ENCODE measurements at regions not wholly inside any gene's neighbourhood (a gene's known extent, or its start where the extent isn't known, plus 50 kb on each side); places are given as distances from the start of the nearest gene placed in this dataset.

DNA sequence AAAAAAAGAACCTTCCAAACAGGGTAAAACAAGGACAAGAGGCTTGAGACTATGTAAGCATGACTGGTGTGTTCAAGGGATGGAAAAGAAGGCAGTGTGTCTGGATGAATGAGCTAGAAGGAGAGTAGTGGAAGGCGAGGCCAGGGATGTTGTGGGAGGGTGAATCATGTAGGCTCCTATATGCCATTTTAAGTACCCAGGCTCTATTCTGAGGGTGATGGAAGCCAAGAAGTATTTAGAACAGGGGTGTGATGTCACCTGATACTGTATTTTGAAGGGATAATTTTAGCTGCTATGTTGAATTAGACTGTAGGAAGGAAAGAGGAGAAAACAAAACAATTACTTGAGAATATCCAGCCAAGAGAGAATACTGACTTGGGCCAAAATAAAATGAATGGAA is 524.7 kb upstream of the CRIM1 start:
- Histone ChIP-seq H4K20me1 (ENCODE audit: control insufficient read depth, insufficient read depth) (no peaks in the 10 kb centered on the region), H3K27ac (ENCODE audit: control insufficient read depth, insufficient read depth) (no peak overlapping the region), H3K4me2 (ENCODE audit: control insufficient read depth, insufficient read depth) (no peak overlapping the region), H3K36me3 (ENCODE audit: control insufficient read depth in 2 of 2, insufficient read depth in 2 of 2, low read length in 1 of 2) (no peaks in the 10 kb centered on the region), H3K4me3 (no peak overlapping the region), H3K79me2 (ENCODE audit: control insufficient read depth, insufficient read depth, low read length) (no peaks in the 10 kb centered on the region), H2AFZ (ENCODE audit: control insufficient read depth, low read depth, low read length) (no peak overlapping the region), H3K9ac (ENCODE audit: control insufficient read depth, insufficient read depth, low read length) (no peak overlapping the region), H3K4me1 (ENCODE audit: control insufficient read depth, insufficient read depth, low read length) (no peaks in the 10 kb centered on the region), H3K9me3 (replicated peaks; ENCODE audit: control insufficient read depth, insufficient read depth, low read length) (no peaks in the 10 kb centered on the region), H3K27me3 (replicated peaks in 1 of 2; ENCODE audit: control insufficient read depth in 2 of 2, insufficient read depth in 2 of 2, low read length in 1 of 2) (no peaks in the 10 kb centered on the region)
- intact Hi-C loops (cut with micrococcal nuclease; ENCODE audit: unreplicated experiment): no loop called here
- no peak for DNase-seq (ENCODE audit: low read depth, low spot score)
- ChIA-PET POLR2A (no interaction called here), SMC1A (ENCODE audit: uncharacterized antibody, unreplicated experiment) (interaction anchor here (0.6 kb wide), 1 partner anchor 37 kb away, joined by 3 read pairs; no protein-coding TSS in a partner anchor), CTCF (no interaction called here), RAD21 (ENCODE audit: unreplicated experiment) (no interaction called here)
- BruUV-seq (replicated peaks): no TSS peak
- in situ Hi-C loops (cut with MboI): no loop called here
- 21% methylated on average over 1 of the region's 1 CpG for WGBS (ENCODE audit: insufficient coverage, insufficient replicate concordance, low lambda C conversion rate, missing lambda C conversion rate)
- no peak for ATAC-seq
- no peak for FAIRE-seq
- TF ChIP-seq CHD1 (IDR thresholded peaks at IDR 0.05; ENCODE audit: low read depth, low read length) (no peak), HDGF (IDR thresholded peaks at IDR 0.05) (no peak), MEF2A (IDR thresholded peaks at IDR 0.05; ENCODE audit: insufficient read depth, low read depth, low read length) (no peak), IRF4 (IDR thresholded peaks at IDR 0.05; ENCODE audit: low read depth, low read length) (no peak), MYB (IDR thresholded peaks at IDR 0.05; ENCODE audit: borderline replicate concordance, low read depth, low read length) (no peak), CHD4 (IDR thresholded peaks at IDR 0.05) (no peak), STAT1 (conservative IDR thresholded peaks at IDR 0.05) (no peak)
- TF ChIP-seq, protein P1, sequence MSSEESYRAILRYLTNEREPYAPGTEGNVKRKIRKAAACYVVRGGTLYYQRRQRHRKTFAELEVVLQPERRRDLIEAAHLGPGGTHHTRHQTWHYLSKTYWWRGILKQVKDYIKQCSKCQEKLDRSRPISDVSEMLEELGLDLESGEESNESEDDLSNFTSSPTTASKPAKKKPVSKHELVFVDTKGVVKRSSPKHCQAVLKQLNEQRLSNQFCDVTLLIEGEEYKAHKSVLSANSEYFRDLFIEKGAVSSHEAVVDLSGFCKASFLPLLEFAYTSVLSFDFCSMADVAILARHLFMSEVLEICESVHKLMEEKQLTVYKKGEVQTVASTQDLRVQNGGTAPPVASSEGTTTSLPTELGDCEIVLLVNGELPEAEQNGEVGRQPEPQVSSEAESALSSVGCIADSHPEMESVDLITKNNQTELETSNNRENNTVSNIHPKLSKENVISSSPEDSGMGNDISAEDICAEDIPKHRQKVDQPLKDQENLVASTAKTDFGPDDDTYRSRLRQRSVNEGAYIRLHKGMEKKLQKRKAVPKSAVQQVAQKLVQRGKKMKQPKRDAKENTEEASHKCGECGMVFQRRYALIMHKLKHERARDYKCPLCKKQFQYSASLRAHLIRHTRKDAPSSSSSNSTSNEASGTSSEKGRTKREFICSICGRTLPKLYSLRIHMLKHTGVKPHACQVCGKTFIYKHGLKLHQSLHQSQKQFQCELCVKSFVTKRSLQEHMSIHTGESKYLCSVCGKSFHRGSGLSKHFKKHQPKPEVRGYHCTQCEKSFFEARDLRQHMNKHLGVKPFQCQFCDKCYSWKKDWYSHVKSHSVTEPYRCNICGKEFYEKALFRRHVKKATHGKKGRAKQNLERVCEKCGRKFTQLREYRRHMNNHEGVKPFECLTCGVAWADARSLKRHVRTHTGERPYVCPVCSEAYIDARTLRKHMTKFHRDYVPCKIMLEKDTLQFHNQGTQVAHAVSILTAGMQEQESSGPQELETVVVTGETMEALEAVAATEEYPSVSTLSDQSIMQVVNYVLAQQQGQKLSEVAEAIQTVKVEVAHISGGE (CRISPR knock-in tag; IDR thresholded peaks at IDR 0.05): no peak

Measured in GM12878 (cell line).